ENCODE measurements at regions not wholly inside any gene's neighbourhood (a gene's known extent, or its start where the extent isn't known, plus 50 kb on each side); places are given as distances from the start of the nearest gene placed in this dataset.
A peak's percentile ranks its signal among the peaks of the same experiment; 100 is the strongest.
"Not testable (repeated sequence)": the region's sequence is repeated elsewhere in the genome, so short reads cannot be mapped to it uniquely, and the experiment has no call there.

DNA sequence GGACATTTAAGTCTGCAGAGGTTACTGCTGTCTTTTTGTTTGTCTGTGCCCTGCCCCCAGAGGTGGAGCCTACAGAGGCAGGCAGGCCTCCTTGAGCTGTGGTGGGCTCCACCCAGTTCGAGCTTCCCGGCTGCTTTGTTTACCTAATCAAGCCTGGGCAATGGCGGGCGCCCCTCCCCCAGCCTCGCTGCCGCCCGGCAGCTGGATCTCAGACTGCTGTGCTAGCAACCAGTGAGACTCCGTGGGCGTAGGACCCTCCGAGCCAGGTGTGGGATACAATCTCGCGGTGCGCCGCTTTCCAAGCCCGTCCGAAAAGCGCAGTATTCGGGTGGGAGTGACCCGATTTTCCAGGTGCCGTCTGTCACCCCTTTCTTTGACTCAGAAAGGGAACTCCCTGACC lies 198.4 kb upstream of the FERMT1 start:
- DNase-seq: not testable (repeated sequence)

DNA sequence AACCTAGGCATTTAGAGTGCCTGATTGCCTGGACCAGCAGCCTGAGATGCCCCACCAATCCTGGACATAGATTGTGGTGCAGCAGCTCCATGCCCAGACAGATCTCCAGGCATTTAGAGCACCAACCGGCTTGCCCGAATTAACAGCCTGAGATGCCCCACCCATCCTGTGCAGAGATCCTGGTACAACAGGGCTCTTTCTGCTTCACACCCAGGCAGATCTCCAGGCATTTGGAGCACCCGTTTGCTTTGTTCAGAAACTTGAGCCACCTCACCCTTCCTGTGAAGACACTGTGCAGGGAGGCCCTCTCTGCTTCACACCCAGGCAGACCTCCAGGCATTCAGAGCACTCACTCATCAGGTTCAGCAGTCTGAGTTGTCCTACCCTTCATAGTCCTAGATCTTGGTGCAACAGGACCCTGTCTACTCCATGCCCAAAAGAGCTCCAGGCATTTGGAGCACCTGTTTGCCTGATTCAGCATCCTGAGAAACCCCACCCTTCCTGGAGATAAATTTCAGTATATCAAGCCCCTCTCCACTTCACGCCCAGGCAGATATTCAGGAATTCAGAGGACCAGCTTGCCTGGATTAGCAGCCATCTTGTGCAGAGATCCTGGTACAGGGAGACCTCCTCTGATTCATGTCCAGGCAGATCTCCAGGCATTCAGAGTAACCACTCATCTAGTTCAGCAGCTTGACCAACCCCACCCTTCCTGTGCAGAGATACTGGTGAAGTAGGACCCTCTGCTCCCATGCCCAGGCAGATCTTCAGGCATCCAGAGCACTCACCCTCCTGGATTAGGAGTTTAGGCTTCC lies 189.2 kb upstream of the FERMT1 start:
- no peak for DNase-seq

DNA sequence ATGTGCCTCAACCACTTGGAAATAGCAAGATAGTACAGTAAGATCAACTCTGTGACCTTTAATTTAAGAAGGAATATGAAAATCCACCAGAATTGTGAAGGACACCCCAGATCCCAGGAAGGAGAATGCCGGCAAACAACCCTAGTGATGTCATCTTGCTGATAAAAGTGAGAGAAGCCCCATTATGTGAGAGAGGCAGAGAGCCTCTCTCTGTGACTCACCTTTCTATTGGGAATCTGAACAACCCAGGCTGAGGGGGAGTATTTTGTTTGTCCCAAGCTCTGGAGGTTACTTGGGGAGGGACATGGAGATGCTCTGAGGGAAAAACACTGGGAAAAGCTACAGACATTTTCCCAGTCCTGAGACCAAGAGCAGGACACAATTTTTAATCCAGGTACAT lies 188.3 kb upstream of the FERMT1 start:
- no peak for DNase-seq

DNA sequence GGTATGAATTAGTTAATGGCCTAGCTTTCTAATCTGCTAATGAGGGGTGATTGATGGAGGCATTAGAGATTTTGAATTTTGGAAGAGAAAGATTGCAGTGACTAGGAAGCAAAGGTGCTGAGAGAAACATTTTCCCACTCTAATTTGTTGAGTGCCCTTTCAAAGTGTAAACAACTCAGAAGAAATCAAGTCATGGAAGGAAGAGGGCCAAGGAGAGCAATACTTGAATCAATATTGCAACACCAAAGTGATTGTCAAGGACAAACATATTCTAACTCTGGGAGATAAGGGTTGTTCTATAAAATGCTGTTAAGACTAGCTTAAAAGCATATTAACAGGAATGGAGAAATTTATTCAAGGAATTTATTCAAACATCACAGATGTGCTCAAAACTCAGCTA lies 182.7 kb upstream of the FERMT1 start:
- DNase-seq: no peak

DNA sequence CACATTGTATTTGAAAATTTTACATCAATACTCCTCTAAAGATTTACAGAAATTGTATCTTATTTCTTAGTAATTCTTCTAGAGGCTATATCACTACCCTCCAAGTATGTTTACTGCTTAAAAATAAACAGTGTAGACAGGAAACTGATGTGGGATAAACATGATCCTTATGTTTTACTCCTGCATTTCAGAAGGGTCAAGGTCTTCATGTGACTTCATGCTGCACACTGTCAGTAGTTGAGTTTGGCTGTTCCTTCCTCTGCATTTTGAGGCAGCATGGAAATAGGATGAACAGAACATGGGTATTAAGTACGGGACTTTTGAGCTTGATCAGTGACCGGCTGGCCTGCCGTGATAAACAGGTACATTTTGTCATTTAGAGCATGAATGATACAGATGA lies 179.2 kb upstream of the FERMT1 start:
- peak; percentile 55 to 66 for DNase-seq

DNA sequence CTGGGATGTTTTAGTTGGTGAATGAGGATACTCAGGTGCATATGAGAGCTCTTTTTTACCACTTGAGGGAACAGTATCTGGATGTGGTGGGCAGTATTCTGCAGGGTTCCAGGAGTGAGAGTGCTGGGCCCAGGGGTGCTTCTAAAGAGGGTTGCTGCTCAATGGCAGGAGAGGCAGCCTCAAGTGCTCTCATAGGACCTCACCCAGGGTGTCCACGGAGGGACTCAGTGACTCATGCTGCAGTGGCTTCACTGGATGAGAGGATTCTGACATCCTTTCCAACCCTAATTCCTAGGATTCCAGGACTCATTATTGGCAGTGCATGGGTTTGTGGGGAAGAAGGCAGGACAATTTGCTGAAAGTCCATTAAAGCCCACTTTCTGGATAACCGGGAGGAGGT lies 176.6 kb upstream of the FERMT1 start:
- no peak for DNase-seq

DNA sequence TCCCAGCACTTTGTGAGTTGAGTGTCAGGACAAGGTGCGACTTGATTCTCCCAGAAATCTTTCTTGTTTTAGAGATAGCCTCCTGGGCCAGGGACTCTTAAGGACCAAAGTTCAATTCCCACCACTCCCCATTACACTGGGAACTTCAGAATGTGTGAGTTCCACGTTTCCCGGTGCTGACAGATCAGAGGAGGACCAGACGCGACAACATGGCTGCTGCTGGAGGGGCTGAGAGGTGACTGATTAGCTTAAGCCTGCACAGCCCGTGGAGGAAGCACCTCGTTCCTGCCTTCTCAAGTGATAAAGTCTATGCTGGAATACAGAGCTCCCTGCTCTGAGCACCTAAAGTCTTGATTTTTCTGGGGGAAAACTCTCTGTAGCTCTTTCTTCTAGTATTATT lies 175.2 kb upstream of the FERMT1 start:
- DNase-seq: no peak

DNA sequence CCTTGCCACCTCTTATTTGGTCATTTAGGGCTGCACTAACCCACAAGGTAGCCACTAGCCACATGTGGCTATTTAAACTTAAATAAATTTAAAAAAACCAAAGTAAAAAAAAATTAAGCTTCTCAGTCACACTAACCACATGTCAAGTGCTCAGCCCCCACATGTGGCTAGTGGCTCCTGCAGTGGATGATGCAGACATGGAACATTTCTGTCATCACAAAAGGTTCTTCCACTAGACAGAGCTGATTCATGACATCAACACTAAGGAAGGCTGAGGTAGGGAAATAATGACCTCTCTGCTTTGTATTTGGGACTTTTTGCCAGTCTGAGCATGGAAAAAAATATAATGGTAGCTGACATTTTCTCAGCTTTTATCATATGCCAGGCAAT lies 173.0 kb upstream of the FERMT1 start:
- DNase-seq: no peak

DNA sequence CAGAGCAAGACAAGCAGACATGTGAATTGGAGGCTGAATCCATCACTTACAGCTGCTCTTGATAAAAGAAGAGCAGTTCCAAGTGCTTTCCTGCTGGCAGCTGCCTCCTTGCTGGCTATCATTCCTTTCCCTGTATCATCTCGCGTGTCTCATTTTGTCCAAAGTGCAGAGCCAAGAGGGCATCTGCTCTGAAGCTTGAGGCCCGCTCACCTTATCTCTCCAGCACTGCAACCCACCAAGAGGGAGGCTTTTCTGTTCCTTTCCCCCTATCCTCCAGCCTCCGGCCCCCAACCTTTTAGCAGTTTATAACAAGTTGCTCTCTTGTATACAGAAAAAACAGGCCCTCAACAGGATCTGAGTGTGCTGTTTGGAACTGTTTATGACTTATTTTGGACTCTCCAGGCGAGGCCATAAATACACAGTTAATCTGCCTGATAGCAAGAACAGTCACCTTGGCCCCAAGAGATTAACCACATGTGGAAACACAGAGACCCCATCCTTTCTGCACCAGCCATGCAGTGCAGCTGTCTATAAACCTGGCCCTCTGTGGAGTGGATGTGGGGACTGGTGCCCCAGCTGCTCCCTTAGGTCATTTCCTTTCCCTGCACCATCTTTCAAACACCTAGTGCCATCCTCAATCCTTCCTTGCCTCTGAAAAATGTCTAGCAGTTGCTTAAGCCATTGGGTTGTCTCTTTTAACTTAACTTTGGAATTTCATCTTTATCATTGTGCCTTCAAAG lies 172.5 kb upstream of the FERMT1 start:
- DNase-seq: peak in 1 of 2 donors; percentile 29

DNA sequence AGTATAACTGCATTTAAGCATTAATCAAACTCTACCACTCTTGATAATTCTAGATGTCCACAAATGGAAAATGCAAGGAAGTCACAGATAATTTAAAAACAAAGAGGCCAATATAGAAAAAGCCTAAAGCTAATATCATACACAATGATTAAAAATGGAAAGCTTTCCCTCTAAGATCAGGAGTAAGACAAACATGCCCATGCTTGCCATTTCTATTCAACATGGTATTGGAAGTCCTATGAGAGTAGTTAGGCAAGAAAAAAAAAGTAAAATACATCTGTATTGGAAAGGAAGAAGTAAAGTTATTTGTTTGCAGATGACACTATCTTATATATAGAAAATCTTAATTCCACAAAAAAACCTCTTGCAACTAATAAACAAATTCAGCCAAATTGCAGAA lies 164.6 kb upstream of the FERMT1 start:
- DNase-seq: no peak

DNA sequence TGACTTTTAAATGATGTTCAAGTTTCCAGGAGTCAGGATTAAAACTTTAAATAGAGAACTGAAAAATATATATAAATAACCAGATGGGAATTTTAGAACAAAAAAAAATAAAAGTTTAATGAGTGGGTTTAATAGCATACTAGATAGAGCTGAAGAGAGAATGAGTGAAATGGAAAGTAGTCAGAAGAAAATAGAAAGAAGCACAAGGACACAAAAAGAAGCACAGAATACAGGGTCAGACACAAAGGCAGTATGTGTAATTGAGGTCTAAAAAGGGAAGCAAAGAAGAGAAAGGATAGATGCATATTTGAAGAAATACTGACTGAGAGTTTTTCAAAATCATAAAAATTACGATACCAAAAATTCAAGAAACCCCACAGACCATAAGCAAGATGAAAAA lies 159.8 kb upstream of the FERMT1 start:
- no peak for DNase-seq

DNA sequence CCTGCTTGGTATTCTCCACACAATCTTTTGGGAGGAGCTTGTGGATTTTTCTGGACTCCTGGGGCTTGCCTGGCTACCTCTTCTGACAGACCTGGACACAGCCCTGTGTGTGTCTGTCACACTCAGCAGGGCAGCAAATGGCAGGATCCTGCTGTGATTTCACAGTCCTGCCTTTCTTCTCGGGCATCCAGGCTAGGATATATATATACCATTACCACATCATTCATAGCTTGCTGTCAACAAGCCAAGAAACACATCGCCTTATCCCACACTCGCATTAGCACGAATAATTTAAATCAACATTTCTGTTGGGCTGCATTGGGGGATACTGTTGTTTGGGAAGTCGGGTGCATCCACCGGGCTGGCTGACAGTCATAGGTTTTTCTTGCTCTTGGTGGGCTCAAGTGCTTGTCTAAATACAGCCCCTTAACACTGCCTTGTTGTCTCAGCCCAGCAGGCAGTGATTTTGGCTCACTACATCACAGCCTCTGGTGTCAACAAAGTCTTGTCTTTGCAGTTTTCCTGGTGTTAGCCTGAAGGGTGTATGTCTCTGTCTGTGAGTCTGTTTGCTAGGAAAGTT lies 154.9 kb upstream of the FERMT1 start:
- DNase-seq: no peak

DNA sequence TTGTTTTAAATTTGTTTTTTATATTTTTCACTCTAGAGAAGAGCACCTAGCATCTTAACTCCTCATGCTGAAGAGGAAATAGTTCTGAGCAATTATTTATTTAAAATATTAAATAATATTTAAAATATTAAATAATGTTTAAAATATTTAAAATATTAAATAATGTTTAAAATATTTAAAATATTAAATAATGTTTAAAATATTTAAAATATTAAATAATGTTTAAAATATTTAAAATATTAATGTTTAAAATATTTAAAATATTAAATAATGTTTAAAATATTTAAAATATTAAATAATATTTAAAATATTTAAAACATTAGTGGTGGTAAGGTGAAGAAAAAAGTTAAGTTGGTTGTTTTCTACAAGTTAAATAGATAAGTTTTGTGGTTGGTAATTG lies 147.6 kb upstream of the FERMT1 start:
- not testable (repeated sequence) for DNase-seq

DNA sequence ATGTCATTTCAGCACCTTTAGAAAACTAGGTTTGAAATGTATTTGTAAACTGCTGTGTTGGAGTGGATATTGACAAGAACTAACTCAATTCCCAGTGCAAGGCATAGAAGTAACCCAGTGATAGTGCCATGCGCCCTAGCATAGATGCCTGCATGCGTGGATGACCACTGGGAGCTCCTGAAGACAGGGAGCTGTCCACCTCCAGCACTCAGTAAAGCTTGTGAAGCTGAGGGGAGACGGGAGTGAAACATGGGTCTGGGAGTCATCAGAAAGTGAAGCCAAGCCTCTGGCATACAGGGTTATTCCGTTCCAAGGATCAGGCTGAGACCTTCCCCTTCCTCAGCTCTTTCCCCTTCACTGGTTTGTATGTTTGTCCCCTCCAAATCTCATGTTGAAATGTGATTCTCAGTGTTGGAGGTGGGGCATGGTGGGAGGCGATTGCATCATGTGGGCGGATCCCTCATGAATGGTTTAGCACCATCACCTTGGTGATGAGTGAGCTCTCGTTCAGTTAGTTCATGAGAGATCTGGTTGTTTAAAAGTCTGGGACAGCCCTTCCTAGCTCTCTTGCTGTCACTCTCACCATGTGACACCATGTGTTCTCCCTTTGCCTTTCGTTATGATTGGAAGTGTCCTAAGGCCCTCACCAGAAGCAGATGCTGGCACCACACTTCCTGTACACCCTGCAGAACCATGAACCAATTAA lies 146.5 kb upstream of the FERMT1 start:
- no peak for DNase-seq

DNA sequence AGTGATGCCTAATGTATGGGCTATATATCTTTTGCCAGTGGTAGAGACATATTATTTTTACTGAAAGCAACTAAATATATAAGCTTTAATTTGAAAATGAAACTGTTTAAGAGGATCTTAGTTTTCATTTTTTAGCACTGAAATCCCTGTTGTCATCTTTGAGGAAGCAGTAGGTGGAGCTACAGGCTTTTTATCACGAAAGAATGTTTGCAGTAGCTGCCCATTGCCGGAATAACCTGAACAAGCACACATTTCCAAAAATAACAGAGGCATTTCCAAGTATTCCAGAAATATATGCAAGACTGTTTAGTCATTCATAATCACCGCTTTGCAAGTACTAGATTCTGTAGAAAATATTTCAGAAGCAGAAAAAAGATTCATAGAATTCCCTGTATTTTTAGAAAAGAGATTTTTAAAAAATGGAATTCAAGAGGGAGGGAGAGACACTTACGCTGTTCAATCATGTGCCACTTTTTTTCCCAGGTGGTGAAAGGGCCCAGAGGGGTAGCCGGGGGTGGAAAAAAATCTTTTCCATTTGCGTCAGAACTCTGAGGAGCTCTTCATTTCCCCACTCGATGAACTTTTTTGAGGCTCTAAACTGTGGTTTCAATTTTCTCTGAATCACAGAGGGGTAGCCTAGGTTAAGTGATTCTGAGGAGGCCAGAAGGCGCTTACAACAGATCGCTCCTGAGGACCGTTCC lies 142.5 kb upstream of the FERMT1 start:
- peak in 1 of 2 donors; percentile 37 for DNase-seq

DNA sequence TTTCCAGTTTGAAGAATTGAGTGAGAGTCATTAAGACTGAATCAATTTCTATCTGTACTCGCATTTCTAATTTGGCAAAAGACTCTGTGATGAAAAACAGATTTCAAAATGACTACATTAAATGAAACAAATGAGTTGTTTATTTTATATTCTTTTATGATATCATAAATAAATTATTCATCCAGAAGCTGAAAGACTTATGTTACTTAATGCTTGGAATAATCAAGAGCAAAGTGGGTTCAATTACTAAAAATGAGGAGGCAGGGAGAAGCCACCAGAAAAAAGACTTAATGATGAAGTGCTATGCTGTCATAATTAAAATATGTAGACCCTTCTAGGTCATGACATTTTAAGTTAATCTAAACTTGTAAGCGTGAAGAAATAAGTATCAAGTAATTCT lies 130.6 kb upstream of the FERMT1 start:
- DNase-seq: peak in 1 of 2 donors; percentile 56

DNA sequence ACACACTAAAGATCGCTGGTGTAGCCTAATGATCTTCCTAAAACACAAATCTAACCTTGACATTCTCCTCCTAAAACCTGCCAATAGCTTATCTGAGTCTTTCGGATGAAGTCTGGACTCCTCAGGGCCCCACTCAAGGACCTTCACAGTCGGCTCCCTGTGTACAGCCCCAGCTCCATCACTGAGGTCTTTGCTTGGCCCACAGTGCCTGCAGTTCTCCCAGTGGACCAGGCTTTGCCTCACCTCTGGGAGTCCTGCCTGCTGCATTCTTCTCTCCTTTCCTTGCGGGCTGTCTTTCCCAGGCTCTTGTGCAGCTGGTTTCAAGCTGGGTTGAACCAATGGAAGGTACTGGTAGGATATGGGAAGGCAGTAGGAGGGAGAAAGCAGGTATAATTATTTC lies 122.6 kb upstream of the FERMT1 start:
- no peak for DNase-seq

DNA sequence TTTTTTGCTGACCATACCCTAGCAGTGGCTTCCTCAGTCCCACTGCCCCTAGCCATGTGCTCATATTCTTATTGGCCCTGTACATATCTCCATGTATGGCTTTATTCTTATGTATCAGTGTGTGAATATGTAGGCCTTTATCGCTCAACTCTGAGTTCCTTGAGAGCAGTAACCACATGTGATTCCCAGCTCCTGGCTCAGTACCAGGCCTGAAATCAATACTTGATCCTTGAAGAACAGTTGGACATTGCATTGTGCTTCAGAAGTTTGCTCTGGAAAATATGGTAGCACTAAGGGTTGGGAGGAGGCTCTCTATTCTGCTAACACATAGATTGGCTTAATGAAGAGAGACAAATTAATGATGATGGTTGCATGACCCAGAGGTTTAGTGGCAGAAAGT lies 118.8 kb upstream of the FERMT1 start:
- DNase-seq: no peak

DNA sequence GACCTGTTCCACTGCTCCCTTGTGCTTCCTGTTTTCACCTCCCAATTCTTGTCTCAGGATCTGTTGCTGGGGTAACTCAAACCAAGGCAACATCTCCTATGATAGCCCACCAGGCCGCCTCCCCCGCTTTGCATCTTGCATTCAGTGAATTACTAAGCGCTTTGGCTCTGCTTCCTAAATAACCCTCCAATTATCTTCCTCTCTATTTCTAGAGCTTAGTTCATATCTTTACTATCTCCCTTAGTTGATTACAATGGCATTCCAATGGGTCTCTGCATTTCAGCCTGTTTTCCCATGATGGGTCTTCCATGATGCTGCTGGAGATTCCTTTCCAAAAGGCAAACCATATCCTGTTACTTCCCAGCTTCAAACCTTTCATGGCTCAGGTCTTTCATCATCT lies 117.2 kb upstream of the FERMT1 start:
- DNase-seq: no peak

DNA sequence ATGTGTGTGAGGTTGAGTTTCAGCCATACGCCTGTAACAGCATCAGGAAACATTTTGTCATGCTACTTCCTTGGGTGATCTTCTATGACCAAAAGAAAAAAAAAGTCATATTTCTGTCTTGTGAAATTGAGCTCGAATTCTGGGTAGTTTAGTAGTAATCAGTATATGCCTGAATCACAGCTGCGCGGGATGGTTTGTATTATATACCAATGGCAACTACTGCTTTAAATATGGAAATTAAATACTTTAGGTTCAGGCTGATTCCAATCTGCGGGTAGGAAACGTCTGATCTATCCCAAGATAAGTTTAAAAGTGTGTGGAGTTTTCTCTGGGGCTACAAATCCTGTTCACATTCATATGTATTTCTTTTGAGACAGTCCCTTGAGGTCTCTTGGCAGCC lies 115.6 kb upstream of the FERMT1 start:
- no peak for DNase-seq

DNA sequence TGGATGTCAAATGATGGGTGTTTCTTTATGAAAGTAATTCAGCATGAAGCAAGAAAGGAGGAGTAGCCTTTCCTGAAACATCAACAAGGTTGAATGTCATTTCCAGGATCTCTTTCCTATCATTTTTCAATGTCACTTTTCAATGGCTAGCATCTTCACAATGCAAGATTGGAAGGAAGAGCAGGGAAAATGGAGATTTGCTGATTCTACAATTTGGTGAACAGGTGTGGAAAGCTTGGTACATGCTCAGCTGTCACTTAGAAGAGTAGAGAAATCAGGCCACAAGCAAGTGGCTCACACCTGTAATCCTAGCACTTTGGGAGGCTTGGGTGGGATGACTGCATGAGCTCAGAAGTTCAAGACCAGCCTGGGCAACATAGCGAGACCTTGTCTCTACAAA lies 112.7 kb upstream of the FERMT1 start:
- no peak for DNase-seq

DNA sequence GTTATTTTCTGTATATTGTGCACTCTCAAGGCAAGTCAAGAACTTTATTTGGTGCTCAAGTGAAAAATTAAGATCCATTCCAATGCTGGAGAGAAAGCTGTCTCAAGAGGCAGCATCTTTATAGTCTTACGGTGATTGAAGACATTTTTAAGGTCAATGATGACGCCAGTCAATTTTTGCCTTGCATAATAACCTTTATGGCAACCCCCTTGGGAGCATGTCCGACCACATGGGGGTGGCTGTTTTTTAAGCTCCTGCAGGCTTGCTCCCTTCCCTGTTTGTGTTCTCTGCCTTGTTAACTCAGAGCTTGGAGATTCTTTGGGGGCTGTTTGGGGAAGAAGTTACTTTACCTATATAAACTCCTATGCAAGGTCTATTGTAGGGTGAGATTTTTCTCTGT lies 109.6 kb upstream of the FERMT1 start:
- no peak for DNase-seq
